ENCODE measurements at regions not wholly inside any gene's neighbourhood (a gene's known extent, or its start where the extent isn't known, plus 50 kb on each side); places are given as distances from the start of the nearest gene placed in this dataset.

GRCh38 chr10:130240409-130240808 is 104.2 kb downstream of the GLRX3 start:
- H3K27me3 ChIP-seq (replicated peaks; ENCODE audit: insufficient read depth) = no peaks in the 10 kb centered on the region
- H3F3A ChIP-seq (ENCODE audit: insufficient read depth) = no peaks in the 10 kb centered on the region
- no peak overlapping the region for H3K9ac ChIP-seq
- in situ Hi-C loops (cut with MboI) = no loop called here
- 50 to 76% methylated on average over 2 of the region's 2 CpGs for WGBS, 2 experiments (ENCODE audit: low coverage in 1 of 2, low lambda C conversion rate in 2 of 2, missing lambda C conversion rate in 2 of 2)
- no peaks in the 10 kb centered on the region for H3K36me3 ChIP-seq (ENCODE audit: low read depth)
- no peaks in the 10 kb centered on the region for H3K79me2 ChIP-seq (ENCODE audit: insufficient read depth)
- H3K9me3 ChIP-seq (ENCODE audit: low read depth) = peaks cover 3% of the 10 kb centered on the region
- no peak overlapping the region for H2AFZ ChIP-seq
- no peak overlapping the region for H3K27ac ChIP-seq
- no peaks in the 10 kb centered on the region for H3K4me1 ChIP-seq (ENCODE audit: insufficient read depth)
- H3K4me3 ChIP-seq = no peak overlapping the region
- no peak overlapping the region for H3K4me2 ChIP-seq (ENCODE audit: unreplicated experiment)
- no peaks in the 10 kb centered on the region; the same call in 1 of the 2 replicates for H4K20me1 ChIP-seq (ENCODE audit: insufficient read depth)
- H3K9me2 ChIP-seq (ENCODE audit: insufficient read depth) = no peaks in the 10 kb centered on the region
- no peak for TF ChIP-seq EZH2phosphoT487 (IDR thresholded peaks at IDR 0.05; ENCODE audit: insufficient read depth, low read depth)
- no peak for TF ChIP-seq EZH2 (IDR thresholded peaks at IDR 0.05; ENCODE audit: insufficient read depth, poor library complexity, severe bottlenecking)
- DNase-seq = no peak

DNA sequence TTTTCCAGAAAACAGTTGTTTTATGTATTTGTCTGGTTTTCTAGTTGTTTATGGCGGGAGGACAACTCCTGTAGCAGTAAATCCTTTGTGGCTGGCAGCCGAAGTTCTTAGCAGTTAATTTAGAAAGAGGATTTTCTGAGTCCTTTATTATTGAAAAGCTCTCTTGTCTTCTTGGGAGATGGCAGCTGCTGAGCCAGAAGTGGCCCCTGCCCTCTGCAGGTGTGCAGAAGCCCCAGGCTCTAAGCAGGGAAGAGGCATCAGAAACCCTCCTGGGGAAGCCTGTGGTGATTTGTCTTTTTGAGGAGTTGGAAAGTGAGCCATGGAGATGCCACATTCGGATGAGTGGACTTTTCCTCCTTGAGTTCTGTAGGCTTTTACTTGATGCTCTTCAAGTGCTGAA is 106.3 kb downstream of the GLRX3 start:
- no peaks in the 10 kb centered on the region for H3F3A ChIP-seq (ENCODE audit: insufficient read depth)
- no peaks in the 10 kb centered on the region for H4K20me1 ChIP-seq (ENCODE audit: insufficient read depth)
- no peaks in the 10 kb centered on the region for H3K9me2 ChIP-seq (ENCODE audit: insufficient read depth)
- no peaks in the 10 kb centered on the region for H3K4me1 ChIP-seq (ENCODE audit: insufficient read depth)
- WGBS, 2 experiments (ENCODE audit: low coverage in 1 of 2, low lambda C conversion rate in 2 of 2, missing lambda C conversion rate in 2 of 2) = 0 to 2% methylated on average over 3 of the region's 3 CpGs
- no peak overlapping the region for H3K4me2 ChIP-seq (ENCODE audit: unreplicated experiment)
- H2AFZ ChIP-seq = no peak overlapping the region
- no peaks in the 10 kb centered on the region for H3K36me3 ChIP-seq (ENCODE audit: low read depth)
- no peaks in the 10 kb centered on the region for H3K79me2 ChIP-seq (ENCODE audit: insufficient read depth)
- DNase-seq = no peak
- no peak overlapping the region for H3K9ac ChIP-seq
- TF ChIP-seq EZH2phosphoT487 (IDR thresholded peaks at IDR 0.05; ENCODE audit: insufficient read depth, low read depth) (no peak), EZH2 (IDR thresholded peaks at IDR 0.05; ENCODE audit: insufficient read depth, poor library complexity, severe bottlenecking) (no peak)
- H3K27ac ChIP-seq = no peak overlapping the region
- no peaks in the 10 kb centered on the region for H3K27me3 ChIP-seq (replicated peaks; ENCODE audit: insufficient read depth)
- H3K9me3 ChIP-seq (ENCODE audit: low read depth) = peaks cover 3% of the 10 kb centered on the region
- no peak overlapping the region for H3K4me3 ChIP-seq
- in situ Hi-C loops (cut with MboI) = no loop called here

DNA sequence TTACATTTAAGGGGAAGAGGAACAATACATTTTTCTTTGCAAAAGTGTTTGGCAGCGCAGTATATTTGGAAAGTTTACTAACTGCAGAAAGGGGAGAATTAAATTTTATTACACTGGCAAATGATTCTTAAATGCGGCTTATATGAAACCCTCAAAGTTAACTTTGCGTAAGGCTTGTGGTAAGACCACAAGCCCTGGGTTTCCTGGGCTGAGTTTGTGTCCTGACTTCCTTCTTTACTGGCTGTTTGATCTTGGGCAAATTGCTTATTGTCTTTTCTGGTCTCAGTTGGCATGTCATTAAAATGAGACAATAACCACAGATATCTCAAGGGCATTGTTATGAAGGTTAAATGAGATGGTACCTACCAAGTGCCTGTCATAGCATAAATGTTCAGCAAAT is 106.8 kb downstream of the GLRX3 start:
- no peak for DNase-seq
- no peak overlapping the region for H3K27ac ChIP-seq
- H2AFZ ChIP-seq = no peak overlapping the region
- H3K9me3 ChIP-seq (ENCODE audit: low read depth) = peaks cover 3% of the 10 kb centered on the region
- no peaks in the 10 kb centered on the region for H3K36me3 ChIP-seq (ENCODE audit: low read depth)
- no peak overlapping the region for H3K4me3 ChIP-seq
- TF ChIP-seq EZH2 (IDR thresholded peaks at IDR 0.05; ENCODE audit: insufficient read depth, poor library complexity, severe bottlenecking) (no peak), EZH2phosphoT487 (IDR thresholded peaks at IDR 0.05; ENCODE audit: insufficient read depth, low read depth) (no peak)
- no peaks in the 10 kb centered on the region for H3K79me2 ChIP-seq (ENCODE audit: insufficient read depth)
- H3K9me2 ChIP-seq (ENCODE audit: insufficient read depth) = no peaks in the 10 kb centered on the region
- in situ Hi-C loops (cut with MboI) = no loop called here
- H3F3A ChIP-seq (ENCODE audit: insufficient read depth) = no peaks in the 10 kb centered on the region
- no peaks in the 10 kb centered on the region for H3K4me1 ChIP-seq (ENCODE audit: insufficient read depth)
- WGBS, 2 experiments (ENCODE audit: low coverage in 1 of 2, low lambda C conversion rate in 2 of 2, missing lambda C conversion rate in 2 of 2) = 48 to 57% methylated on average over 3 of the region's 3 CpGs
- no peaks in the 10 kb centered on the region for H3K27me3 ChIP-seq (replicated peaks; ENCODE audit: insufficient read depth)
- no peaks in the 10 kb centered on the region for H4K20me1 ChIP-seq (ENCODE audit: insufficient read depth)
- no peak overlapping the region for H3K9ac ChIP-seq
- H3K4me2 ChIP-seq (ENCODE audit: unreplicated experiment) = no peak overlapping the region

DNA sequence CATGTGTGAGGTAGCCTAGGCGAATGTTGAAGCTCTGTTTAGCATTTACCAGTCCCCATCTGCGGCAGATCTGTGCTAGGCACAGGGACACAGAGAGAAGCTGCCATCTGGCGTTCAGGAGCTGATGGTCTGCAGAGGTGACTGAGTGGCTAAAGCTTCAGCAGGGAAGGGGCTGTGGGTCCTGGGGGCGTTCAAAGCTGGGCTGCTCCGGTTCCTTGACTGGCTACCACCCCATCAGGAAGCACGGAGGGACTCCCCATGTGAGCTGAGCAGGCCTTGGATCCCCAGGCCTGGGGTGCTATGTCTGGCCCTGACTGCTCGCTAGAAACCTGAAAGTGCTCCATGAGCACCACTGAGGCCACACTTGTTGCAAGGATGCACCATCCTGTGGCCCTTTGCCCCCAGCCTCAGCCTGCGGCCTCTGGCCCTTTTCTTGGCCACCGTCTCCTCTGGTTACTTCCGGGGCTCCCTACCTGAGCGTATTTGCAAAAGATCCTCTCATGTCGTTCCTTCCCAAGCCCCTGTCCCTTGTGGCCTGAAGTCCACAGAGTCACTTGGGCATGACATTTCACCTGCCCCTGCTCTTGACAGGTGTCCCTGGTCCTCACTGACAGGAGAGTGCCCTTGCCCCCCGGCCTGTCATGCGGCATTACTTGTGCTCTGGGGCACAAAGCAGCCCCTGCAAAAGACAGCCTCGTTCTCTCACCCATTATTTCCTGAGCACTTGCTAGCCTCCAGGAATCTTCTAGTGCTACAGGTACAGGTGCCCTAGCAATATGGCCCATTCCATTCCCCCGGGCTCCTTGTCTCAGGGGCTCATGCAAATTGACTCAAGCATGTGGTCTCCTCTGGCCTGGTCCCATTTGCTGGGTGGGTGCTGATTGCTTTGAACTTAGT is 108.1 kb downstream of the GLRX3 start:
- in situ Hi-C loops (cut with MboI) = no loop called here
- no peaks in the 10 kb centered on the region for H3K27me3 ChIP-seq (replicated peaks; ENCODE audit: insufficient read depth)
- no peak overlapping the region for H2AFZ ChIP-seq
- no peak overlapping the region for H3K9ac ChIP-seq
- H3K9me2 ChIP-seq (ENCODE audit: insufficient read depth) = no peaks in the 10 kb centered on the region
- no peaks in the 10 kb centered on the region for H3F3A ChIP-seq (ENCODE audit: insufficient read depth)
- H3K4me3 ChIP-seq = no peak overlapping the region
- no peaks in the 10 kb centered on the region for H3K4me1 ChIP-seq (ENCODE audit: insufficient read depth)
- H3K27ac ChIP-seq = no peak overlapping the region
- H4K20me1 ChIP-seq (ENCODE audit: insufficient read depth) = no peaks in the 10 kb centered on the region
- H3K36me3 ChIP-seq (ENCODE audit: low read depth) = no peaks in the 10 kb centered on the region
- TF ChIP-seq EZH2 (IDR thresholded peaks at IDR 0.05; ENCODE audit: insufficient read depth, poor library complexity, severe bottlenecking) (no peak), EZH2phosphoT487 (IDR thresholded peaks at IDR 0.05; ENCODE audit: insufficient read depth, low read depth) (no peak)
- no peaks in the 10 kb centered on the region for H3K79me2 ChIP-seq (ENCODE audit: insufficient read depth)
- WGBS, 2 experiments (ENCODE audit: low coverage in 1 of 2, low lambda C conversion rate in 2 of 2, missing lambda C conversion rate in 2 of 2) = 40 to 46% methylated on average over 16 of the region's 16 CpGs
- no peak for DNase-seq
- no peak overlapping the region for H3K4me2 ChIP-seq (ENCODE audit: unreplicated experiment)
- peaks cover 3% of the 10 kb centered on the region for H3K9me3 ChIP-seq (ENCODE audit: low read depth)

Measured in GM23248 (cell line).